Left colon (tissue), 2 donors: ENCODE measurements at regions not wholly inside any gene's neighbourhood (a gene's known extent, or its start where the extent isn't known, plus 50 kb on each side); places are given as distances from the start of the nearest gene placed in this dataset.
A peak's percentile ranks its signal among the peaks of the same experiment; 100 is the strongest.
"Not testable (repeated sequence)": the region's sequence is repeated elsewhere in the genome, so short reads cannot be mapped to it uniquely, and the experiment has no call there.

Experiments used
- ATAC-seq: fragments of 200-7000 bp; cut with Tn5 transposase; one replicate; pipeline ENCODE4 v1.9.1; 2020; ENCODE audit warnings: mild to moderate bottlenecking, moderate library complexity
- DNase-seq, 2 donors: peaks; one replicate each; pipeline ENCODE4 v3.0.0-alpha.2; 2020
- intact Hi-C, 2 donors: fragments of 100-400 bp; cut with DNase I in 1 of 2; cut with micrococcal nuclease in 1 of 2; formaldehyde crosslinking; loops; one replicate each; pipeline versions ENCODE4 v1.11.2 to v1.14.0; 2022; cut with DNase I, micrococcal nuclease
- donor health status: DM: no; HTN: no; CAD: no.
- donor health status: DM: yes; HTN: yes; CAD: no.

GRCh38 chr2:87524619-87525188 lies 223.2 kb upstream of the PLGLB2 start:
- intact Hi-C loops, ATAC-seq: not testable (repeated sequence)

GRCh38 chr2:87525497-87525991 lies 222.3 kb upstream of the PLGLB2 start:
- ATAC-seq, intact Hi-C loops, DNase-seq: not testable (repeated sequence)

More at GRCh38 chr2:87524619-87525188, 223.2 kb upstream of the PLGLB2 start:
- not testable (repeated sequence) for DNase-seq

GRCh38 chr2:87526258-87526657 lies 221.6 kb upstream of the PLGLB2 start:
- DNase-seq, ATAC-seq, intact Hi-C loops: not testable (repeated sequence)

GRCh38 chr2:87531968-87532715 lies 215.7 kb upstream of the PLGLB2 start:
- ATAC-seq, result peak; percentile 52
- DNase-seq, intact Hi-C loops: not testable (repeated sequence)

- DNase-seq, ATAC-seq, intact Hi-C loops: not testable (repeated sequence)
Measured at GRCh38 chr2:87533390-87534272, 214.3 kb upstream of the PLGLB2 start.

- intact Hi-C loops, DNase-seq: not testable (repeated sequence)
- ATAC-seq, result peak; percentile 54
Measured at GRCh38 chr2:87534273-87534889, 213.5 kb upstream of the PLGLB2 start.

GRCh38 chr2:87536427-87536826 lies 211.5 kb upstream of the PLGLB2 start:
- DNase-seq, intact Hi-C loops, ATAC-seq: not testable (repeated sequence)

- DNase-seq, intact Hi-C loops, ATAC-seq: not testable (repeated sequence)
Measured at GRCh38 chr2:87537251-87537671, 210.6 kb upstream of the PLGLB2 start.

- intact Hi-C loops, DNase-seq, ATAC-seq: not testable (repeated sequence)
Measured at GRCh38 chr2:87538268-87538667, 209.6 kb upstream of the PLGLB2 start.

- DNase-seq, ATAC-seq, intact Hi-C loops: not testable (repeated sequence)
Measured at GRCh38 chr2:87539151-87539943, 208.5 kb upstream of the PLGLB2 start.

GRCh38 chr2:87540242-87540641 lies 207.6 kb upstream of the PLGLB2 start:
- intact Hi-C loops, DNase-seq, ATAC-seq: not testable (repeated sequence)

- DNase-seq, intact Hi-C loops, ATAC-seq: not testable (repeated sequence)
Measured at GRCh38 chr2:87542599-87543174, 205.2 kb upstream of the PLGLB2 start.

- DNase-seq, ATAC-seq, intact Hi-C loops: not testable (repeated sequence)
Measured at GRCh38 chr2:87543797-87544196, 204.1 kb upstream of the PLGLB2 start.

GRCh38 chr2:87547106-87547505 lies 200.8 kb upstream of the PLGLB2 start:
- ATAC-seq, result peak; percentile 49
- intact Hi-C loops, DNase-seq: not testable (repeated sequence)

- intact Hi-C loops, ATAC-seq, DNase-seq: not testable (repeated sequence)
Measured at GRCh38 chr2:87547966-87548365, 199.9 kb upstream of the PLGLB2 start.

- DNase-seq, ATAC-seq, intact Hi-C loops: not testable (repeated sequence)
Measured at GRCh38 chr2:87548681-87549536, 199.0 kb upstream of the PLGLB2 start.
